Hematopoietic multipotent progenitor cell (in vitro differentiated cells): ENCODE measurements at regions not wholly inside any gene's neighbourhood (a gene's known extent, or its start where the extent isn't known, plus 50 kb on each side); places are given as distances from the start of the nearest gene placed in this dataset.
"Not testable (repeated sequence)": the region's sequence is repeated elsewhere in the genome, so short reads cannot be mapped to it uniquely, and the experiment has no call there.

ENCODE experiments used
- DNase-seq, 3 donors: peaks; one replicate each; pipeline ENCODE4 v3.0.0-alpha.2; 2011 to 2015; ENCODE audit warnings: low read depth in 2 of 3, low spot score in 2 of 3

DNA sequence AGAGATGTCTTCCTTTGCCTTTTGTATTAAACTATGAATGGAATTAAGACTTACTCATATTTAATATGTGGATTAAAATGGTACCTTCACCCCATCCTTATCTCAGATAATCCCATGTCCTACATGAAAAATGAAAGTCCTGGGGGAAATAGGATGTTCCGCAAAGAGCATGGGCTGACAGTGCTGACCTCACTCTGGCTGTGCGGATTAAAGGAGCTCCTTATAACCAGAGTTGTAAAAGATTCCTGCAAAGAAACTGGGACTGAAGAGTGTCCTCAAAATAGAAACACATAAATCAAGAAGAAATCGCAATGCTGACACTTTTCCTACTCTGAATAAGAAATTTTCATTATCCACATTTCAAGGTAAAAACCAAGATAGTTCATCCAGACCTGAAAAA lies 384.5 kb downstream of the LIG4 start:
- DNase-seq = no peak

DNA sequence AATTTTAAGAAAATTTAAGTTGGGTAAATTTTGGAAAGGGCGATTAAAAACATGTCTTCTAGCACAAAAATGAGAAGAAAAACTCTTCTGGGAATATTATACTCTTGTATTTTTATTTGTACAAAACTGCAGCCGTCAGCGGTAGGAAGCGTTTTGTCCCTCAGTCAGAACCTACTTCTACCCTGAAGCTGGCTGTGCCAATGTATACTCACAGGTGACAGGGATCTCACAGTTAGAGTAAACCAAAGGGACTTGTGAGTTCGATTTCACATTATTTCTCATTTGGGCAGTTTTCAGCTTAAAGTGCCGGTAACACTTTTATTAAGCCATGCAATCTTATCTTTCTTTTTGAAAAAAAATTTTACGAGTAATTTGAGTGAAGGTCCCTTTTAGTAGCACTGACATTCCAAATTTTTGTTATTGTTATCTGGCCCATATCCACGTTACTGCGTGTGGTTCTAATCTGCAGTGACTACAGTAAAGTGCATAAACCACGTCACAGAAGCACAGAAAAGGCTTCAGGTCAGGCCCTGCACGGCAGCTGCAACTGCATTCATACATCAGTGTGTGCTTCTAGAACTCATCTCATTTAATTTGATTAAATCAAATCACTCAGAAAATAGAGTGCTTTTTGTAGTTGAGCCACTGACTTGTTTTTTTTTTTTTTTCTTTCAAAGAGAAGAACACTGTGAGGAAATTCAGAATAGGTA lies 387.3 kb downstream of the LIG4 start:
- no peak for DNase-seq

DNA sequence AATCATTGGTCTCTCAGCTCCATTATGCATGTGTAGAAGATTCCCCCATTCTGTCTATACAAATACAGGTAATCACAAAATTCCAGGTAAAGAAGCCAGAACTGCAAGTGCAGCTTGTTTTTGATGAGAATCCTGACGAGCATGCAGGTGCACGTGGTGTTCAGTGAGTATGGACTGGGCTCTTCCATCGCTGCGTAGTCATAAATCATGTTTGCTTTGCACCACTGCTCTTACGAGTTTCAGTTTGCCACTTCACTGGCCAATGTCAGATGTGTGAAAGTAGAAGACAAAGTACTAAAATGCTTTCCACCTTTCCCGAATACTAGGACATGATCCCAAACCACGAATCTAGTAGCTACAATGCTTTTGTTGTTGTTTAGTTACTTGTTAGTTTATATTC lies 390.7 kb downstream of the LIG4 start:
- no peak for DNase-seq

DNA sequence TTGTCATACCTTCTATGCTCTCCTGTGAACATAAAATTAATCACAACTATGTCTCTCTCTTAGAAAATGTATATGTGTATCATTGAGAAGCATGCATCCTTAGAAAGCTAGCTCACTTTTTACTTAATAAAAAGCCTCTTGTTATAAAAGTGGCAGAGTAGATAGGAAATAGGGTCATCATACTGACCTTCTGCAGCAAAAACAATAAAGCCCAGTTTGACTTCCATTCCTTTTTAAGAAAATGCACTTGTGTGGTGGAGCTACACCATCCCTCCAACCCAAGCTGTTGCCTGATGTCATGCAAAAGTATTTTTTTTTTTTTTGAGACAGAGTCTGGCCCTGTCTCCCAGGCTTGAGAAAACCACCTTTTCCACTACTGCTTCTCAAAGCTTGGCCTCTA lies 393.3 kb downstream of the LIG4 start:
- no peak for DNase-seq

DNA sequence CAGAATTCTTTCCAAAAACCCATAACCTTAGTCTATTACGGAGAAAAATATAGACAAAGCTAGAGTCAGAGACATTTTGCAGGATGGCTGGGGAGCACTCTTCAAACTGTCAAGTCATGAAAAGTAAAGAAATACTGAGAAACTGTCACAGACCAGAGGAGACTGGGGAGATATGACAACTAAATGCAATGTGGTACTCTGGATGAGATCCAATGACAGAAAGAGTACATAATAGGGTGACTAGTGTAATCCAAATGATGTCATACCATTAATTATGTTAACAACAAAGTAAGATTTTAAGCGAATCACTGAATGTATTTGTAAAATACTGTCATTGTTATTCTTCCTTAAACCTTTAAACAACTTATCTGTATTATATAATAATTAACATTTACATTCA lies 393.8 kb downstream of the LIG4 start:
- no peak for DNase-seq

DNA sequence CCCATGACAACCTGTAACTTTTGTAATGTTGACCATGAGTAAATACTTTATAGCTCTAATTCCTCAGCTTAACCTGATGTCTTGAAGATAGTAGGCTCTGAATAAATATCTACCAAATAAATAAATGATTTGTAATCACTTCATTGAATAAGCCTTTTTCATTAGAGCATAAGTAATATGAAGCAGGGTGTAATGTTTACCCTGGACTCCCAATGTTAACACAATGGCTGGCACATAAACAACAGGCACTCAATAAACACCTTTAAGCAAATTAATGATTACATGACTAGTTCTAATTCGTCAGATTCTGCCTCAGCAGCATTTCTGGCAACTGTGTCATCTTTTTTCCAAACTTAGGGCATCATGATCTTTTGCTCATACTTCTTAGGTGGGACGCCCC lies 396.3 kb downstream of the LIG4 start:
- no peak for DNase-seq

DNA sequence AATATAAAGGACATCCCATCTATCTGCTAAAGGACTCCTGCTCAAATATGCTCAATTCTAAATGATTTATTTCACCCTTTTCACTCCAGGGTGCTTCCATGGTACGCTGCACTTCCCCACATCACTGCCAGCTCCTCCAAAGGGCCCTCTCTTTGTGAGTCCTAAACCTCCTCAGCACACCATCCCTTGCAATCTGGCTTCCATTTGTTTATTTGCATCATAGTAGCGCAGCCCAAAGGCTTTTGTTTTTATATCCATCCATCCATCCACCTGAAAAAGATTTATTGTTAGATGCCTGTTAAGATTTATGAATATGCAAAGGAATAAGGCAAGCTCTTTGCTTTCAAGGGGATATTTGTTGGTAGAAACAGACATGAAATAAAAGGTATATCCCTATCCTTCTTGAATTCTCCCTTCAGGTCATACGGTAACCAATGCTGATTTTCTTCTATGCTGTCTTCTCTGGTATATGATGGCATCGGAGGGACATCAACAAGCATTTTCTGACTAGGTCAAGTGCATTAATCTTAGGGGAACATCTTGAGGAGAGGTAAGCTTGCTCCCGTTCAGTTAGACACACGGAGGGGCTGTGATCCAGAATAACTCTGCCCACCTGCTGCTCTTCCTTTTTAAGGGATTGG lies 397.6 kb downstream of the LIG4 start:
- no peak for DNase-seq

DNA sequence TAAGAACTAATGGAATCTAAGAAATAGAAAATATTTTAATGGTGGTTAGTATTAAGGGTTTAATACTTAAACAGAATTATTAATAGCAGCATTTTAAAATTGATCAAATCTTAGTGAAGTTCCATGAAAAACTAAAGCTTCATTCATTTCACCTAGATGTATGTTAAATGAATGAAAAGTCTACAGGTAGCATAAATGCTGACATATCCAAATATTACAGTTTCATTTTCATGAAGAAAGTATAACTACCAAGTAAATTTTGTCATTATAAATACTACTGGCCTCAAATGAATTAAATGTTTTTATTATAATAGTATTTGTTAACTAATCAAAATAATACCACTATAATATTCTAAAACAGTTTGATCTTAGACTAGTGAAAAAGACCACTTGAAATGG lies 403.3 kb downstream of the LIG4 start:
- no peak for DNase-seq

DNA sequence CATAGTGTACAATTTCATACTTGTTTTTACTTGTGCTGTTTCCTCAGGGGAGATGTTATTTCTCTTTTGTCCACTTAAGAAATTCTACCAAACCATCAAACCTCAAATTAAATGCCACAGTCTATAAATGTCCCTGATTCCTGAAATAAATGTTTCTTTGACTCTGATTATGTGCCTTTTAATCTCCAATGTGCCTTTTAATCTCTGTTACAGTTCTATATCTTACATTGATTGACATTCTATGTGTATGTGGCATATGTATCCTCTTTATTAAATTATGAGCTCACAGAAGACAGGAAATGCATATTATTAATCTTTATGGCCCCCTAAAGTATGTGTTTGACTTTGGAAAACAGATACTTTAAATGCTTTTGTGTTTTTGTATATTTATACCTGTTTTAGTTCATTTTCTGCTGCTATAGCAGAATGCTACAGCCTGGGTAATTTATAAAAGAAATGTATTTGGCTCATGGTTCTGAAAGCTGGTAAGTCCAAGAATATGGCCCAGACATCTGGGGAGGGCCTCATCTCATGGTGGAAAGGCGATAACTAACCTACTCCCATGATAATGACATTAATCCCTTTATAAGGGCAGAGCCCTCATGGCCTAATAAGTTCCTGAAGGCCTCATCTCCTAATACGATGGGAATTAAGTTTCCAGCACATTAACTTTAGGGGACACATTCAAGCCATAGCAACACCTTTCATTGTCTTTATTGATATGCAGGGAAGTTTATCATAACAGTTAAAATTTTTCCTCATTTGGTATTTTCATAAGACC lies 403.9 kb downstream of the LIG4 start:
- DNase-seq = no peak

DNA sequence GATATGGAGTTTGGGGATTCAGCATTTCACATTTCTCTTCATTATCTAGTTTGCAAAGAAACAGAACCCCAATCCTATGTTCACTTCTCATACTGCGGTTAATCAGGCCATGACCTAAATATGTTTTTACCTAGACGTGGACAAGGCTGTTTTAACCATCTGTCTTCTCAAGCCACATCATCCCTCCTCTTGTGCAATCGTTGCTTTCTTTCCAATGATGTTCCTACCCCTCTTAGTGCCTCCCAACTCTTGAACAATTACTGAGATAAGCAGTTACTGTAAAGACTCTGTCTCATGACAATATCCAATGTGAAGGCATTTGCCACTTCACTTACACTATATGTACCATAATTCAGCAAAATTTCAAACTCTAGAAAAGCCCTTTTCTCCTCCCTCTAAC lies 406.2 kb downstream of the LIG4 start:
- DNase-seq = no peak

DNA sequence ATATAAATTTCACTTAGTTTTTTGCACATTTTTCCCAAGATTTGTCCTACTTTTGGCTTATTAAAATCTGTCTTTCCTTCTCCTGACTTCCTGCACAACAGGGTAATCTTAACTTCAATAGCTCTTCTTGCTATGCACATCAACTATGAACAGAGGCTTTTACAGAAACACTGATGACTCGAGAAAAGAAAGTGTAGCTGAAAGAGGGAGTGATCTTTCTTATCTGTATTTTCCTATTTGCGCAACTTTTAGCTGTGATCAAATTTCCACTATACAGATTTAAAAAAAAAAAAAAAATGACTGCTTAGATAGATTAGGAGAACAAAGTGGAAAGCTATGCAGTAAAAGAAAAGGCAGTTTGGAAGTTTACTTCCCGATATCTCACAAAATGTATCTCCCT lies 406.9 kb downstream of the LIG4 start:
- DNase-seq = no peak

DNA sequence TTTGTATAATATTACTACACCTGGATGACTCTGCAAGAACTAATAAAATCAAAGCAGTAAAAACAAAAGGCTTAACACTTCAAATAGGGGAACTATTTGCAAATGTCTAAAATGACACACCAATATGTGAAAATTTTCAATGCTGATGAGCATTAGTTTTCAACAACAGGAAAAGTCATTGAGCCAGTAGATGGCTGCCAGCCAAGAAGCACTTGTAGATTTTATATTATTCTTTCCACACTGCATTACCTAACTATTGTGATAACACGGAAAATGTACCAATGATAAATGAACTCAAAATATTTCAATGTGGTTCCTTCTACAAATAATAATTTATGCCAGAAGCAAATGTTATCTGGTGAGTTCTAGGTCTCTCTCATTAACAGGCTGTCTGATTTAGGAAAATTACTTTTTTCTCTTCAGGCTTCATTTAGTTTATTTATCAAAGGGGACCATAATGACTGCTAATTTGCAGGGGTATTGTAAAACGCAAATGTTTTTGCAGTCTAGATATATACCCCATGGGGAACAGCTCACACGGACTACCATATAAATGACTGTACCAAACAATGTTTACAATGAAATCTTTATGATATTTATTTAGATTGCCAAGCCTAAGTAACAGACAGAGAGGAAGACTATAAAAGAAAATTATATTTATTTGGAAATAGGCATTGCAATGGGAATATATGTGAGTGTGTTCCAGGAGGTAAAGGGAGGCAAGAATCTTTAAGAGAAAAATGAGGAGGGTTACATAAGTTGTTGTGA lies 407.8 kb downstream of the LIG4 start:
- no peak for DNase-seq

DNA sequence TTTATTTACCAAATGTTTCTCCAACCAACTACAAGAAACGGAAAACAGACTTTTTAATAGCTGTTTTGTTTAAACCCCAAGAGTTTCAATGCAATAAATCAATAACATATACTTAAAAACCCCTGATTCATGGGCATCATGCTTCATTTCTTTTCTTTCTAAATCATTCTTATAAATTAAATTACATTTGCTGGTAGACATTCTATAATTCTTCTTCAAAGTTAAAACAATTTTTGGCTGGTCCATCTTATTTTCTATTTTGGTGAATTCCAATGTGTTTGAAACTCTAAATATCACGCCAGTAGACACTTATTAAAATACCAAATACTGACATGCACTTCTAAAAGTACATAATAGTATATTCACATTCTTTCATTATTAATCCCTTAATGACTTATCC lies 408.6 kb downstream of the LIG4 start:
- DNase-seq = no peak

DNA sequence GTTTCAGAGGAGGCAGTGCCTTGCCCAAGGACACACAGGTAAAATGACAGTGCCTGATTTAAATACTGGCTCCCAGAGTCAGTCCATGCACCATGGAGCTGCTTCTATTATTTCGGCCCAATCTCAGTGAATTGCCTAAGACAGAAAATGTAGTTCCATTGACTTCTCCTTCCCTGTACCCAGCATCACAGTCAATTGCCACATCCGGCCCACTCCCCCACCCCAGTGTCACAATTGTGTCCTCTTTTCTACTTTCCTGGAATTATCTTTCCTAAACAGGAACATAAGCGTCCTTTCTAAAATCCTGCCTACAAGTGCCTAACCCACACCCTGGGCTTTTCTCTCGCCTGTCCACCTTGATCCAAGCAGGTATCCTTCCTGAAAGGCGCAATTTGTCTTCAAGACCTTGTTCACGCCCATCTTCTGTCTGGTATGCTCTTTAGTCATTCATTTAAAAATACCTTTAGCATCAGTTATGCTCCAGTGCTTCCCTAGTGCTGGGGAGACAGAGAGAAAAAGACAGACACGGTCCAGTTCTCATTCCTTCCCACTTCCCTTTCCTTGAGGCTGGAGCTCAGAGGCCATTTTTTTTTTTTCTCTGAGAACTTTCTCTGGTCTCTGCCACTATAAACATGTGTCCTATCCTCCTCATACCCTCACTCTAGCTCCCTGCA lies 411.4 kb downstream of the LIG4 start:
- no peak for DNase-seq

DNA sequence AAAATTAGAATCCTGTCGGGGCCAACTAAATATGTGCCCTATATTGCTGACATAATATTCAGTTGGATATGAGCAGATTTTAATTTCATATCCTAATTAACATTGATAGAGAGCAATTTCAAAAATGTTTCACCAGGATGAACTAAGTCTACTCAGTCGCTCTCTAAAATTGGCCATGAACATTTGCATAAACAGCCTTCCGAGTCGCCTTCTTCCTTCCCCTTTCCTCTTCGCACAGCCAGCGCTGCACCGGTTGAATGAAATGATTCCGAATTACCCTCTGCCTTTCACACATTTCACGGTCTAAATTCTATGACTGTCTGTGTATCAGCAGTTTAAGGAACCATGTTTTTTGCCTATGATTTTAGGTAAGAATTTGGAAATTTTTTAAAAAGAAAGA lies 413.7 kb downstream of the LIG4 start:
- no peak for DNase-seq

DNA sequence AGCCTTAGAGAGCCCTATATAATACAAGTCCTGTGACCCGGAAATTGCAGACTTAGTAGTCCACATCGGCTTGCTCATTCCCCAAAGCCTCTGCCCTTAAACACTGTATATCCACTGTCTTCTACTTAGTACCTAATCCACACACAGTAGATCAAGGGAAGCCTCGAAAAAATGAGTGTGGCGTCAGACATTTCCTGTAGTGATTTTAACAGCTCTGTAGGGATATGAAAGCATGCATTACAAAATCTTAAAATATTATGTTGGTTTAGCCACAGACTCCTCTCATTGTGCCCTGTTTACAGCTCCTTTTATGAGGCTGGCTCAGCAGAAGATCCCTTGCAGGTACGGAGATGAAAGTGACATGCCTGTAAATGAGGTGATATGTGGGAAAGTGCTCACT lies 416.3 kb downstream of the LIG4 start:
- DNase-seq = no peak

DNA sequence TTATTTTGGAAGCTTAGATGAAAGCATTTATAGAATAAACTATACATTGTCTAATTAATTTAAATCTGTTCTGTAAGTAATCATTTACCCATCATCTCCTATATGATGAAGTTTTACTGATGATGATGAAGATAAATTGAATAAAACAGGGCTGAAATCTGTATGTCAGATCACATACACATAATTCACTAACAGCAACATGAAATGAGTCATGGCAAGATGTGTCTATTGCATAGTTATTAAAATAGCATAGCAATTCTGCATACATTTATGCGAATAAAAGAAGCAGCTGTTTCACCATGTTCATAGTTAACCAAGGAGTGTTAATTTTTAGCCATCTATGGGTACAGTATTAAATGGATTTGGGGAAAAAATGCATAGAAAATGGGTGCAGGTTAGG lies 424.9 kb downstream of the LIG4 start:
- no peak for DNase-seq

DNA sequence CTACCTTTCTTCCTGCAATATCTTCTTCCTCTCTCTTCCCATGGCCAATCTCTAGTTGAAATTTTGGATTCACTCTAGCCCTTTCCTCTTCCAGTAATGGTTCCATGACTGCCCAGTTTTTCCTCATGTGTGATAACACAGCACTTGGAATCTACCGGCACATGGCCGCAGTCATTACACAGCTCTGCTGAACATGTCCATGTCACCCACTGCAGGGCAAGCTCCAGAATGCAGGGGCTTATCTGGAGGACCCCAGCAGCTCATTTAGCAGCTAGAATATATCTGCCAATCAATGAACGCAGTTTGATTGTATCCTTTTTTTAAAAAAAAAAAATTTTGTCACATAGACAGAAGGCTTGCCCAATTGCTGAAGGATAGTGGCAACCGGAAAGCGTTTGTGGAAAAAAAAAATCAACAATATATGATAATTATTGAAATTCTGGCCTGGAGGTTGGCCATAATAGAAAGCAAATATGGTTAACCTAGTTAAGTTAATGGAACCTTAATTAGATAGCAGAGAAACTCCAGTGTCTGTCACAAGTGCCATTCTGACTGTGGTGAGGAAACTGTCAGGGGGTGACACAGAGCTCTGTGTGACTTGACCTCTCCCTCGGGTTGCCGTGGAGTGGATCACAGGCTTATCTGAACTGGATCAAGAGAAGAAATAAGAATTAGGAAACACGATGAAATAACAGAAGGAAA lies 426.7 kb downstream of the LIG4 start:
- DNase-seq = no peak

DNA sequence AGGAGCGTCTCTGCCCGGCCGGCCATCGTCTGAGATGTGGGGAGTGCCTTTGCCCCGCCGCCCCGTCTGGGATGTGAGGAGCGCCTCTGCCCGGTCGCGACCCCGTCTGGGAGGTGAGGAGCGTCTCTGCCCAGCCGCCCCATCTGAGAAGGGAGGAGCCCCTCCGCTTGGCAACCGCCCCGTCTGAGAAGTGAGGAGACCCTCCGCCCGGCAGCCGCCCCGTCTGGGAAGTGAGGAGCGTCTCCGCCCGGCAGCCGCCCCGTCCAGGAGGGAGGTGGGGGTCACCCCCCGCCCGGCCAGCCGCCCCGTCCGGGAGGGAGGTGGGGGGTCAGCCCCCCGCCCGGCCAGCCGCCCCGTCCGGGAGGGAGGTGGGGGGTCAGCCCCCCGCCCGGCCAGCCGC lies 432.7 kb downstream of the LIG4 start:
- DNase-seq = not testable (repeated sequence)

DNA sequence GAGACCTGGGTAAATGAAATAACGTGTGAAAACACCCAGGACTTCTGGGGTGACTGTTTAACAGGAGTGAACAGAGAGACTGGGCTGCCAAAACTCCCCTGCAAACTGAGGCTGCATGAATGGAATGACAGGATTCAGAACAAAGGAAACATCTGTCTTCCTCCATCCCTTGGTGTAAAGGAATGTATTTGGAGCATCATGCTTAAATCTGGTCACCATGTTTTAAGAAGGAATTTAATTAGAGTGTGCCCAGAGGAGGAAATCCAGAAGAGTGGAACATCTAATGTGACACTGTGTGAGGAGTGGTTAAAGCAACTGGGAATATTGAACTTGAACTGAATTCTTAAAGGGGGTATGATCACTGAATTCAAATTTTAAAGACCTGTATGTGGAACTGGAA lies 437.2 kb downstream of the LIG4 start:
- DNase-seq = no peak
